Tibial nerve (tissue), 4 donors: ENCODE measurements at regions not wholly inside any gene's neighbourhood (a gene's known extent, or its start where the extent isn't known, plus 50 kb on each side); places are given as distances from the start of the nearest gene placed in this dataset.

Source experiments
- CTCF ChIP-seq, 5 experiments: fragments of 200-600 bp in 3 of 5; fragments of 450-650 bp in 2 of 5; sonication (generic) in 3 of 5; IDR thresholded peaks; one replicate each; pipeline ENCODE4 v1.5.1; 2016 to 2019; ENCODE audit warnings: antibody characterized with exemption in 5 of 5, mild to moderate bottlenecking in 3 of 5, moderate library complexity in 2 of 5
- EP300 ChIP-seq, 2 donors: sonication (generic); formaldehyde crosslinking; IDR thresholded peaks; one replicate each; pipeline ENCODE4 v1.6.1; 2017; ENCODE audit warnings: antibody characterized with exemption in 2 of 2, mild to moderate bottlenecking in 1 of 2
- POLR2A ChIP-seq, 2 donors: fragments of 450-650 bp; IDR thresholded peaks; one replicate each; pipeline ENCODE4 v1.6.1; 2017; ENCODE audit warnings: antibody characterized with exemption in 2 of 2, mild to moderate bottlenecking in 2 of 2, moderate library complexity in 2 of 2

- TF ChIP-seq CTCF (IDR thresholded peaks at IDR 0.05) (no peak), EP300 (IDR thresholded peaks at IDR 0.05) (no peak), POLR2A (IDR thresholded peaks at IDR 0.05) (no peak)
Observed at GRCh38 chr3:159583662-159584061, 405.0 kb upstream of the IL12A start.
